ENCODE measurements at regions not wholly inside any gene's neighbourhood (a gene's known extent, or its start where the extent isn't known, plus 50 kb on each side); places are given as distances from the start of the nearest gene placed in this dataset.

- no peak for DNase-seq (ENCODE audit: low read depth in 2 of 2, low spot score in 1 of 2)
These were observed 375.0 kb downstream of the MAN2A1 start for GRCh38 chr5:110064603-110065268.

- no peak for DNase-seq (ENCODE audit: low read depth in 2 of 2, low spot score in 1 of 2)
These were observed 381.1 kb downstream of the MAN2A1 start for GRCh38 chr5:110070836-110071235.

- no peak for DNase-seq (ENCODE audit: low read depth in 2 of 2, low spot score in 1 of 2)
These were observed 382.9 kb downstream of the MAN2A1 start for GRCh38 chr5:110072651-110073050.

- no peak for DNase-seq (ENCODE audit: low read depth in 2 of 2, low spot score in 1 of 2)
These were observed 383.8 kb downstream of the MAN2A1 start for GRCh38 chr5:110073534-110073933.

GRCh38 chr5:110075656-110076055, 385.9 kb downstream of the MAN2A1 start:
- no peak for DNase-seq (ENCODE audit: low read depth in 2 of 2, low spot score in 1 of 2)

- no peak for DNase-seq (ENCODE audit: low read depth in 2 of 2, low spot score in 1 of 2)
These were observed 387.4 kb downstream of the MAN2A1 start for GRCh38 chr5:110077147-110077546.

- DNase-seq (ENCODE audit: low read depth in 2 of 2, low spot score in 1 of 2): no peak
These were observed 392.5 kb downstream of the MAN2A1 start for GRCh38 chr5:110082194-110082593.

- no peak for DNase-seq (ENCODE audit: low read depth in 2 of 2, low spot score in 1 of 2)
These were observed 393.1 kb downstream of the MAN2A1 start for GRCh38 chr5:110082863-110083262.

GRCh38 chr5:110085826-110086225, 396.1 kb downstream of the MAN2A1 start:
- no peak for DNase-seq (ENCODE audit: low read depth in 2 of 2, low spot score in 1 of 2)

- DNase-seq (ENCODE audit: low read depth in 2 of 2, low spot score in 1 of 2): no peak
These were observed 397.1 kb downstream of the MAN2A1 start for GRCh38 chr5:110086658-110087388.

GRCh38 chr5:110087829-110088228, 398.1 kb downstream of the MAN2A1 start:
- no peak for DNase-seq (ENCODE audit: low read depth in 2 of 2, low spot score in 1 of 2)

- no peak for DNase-seq (ENCODE audit: low read depth in 2 of 2, low spot score in 1 of 2)
These were observed 399.1 kb downstream of the MAN2A1 start for GRCh38 chr5:110088676-110089436.

- DNase-seq (ENCODE audit: low read depth in 2 of 2, low spot score in 1 of 2): no peak
These were observed 403.4 kb downstream of the MAN2A1 start for GRCh38 chr5:110092955-110093785.

- no peak for DNase-seq (ENCODE audit: low read depth in 2 of 2, low spot score in 1 of 2)
These were observed 404.4 kb downstream of the MAN2A1 start for GRCh38 chr5:110094109-110094508.

GRCh38 chr5:110094548-110094947, 404.8 kb downstream of the MAN2A1 start:
- DNase-seq (ENCODE audit: low read depth in 2 of 2, low spot score in 1 of 2): no peak

- DNase-seq (ENCODE audit: low read depth in 2 of 2, low spot score in 1 of 2): no peak
These were observed 406.7 kb downstream of the MAN2A1 start for GRCh38 chr5:110096419-110096818.

GRCh38 chr5:110099572-110099971, 409.8 kb downstream of the MAN2A1 start:
- no peak for DNase-seq (ENCODE audit: low read depth in 2 of 2, low spot score in 1 of 2)

- DNase-seq (ENCODE audit: low read depth in 2 of 2, low spot score in 1 of 2): no peak
These were observed 413.4 kb downstream of the MAN2A1 start for GRCh38 chr5:110103081-110103480.

- DNase-seq (ENCODE audit: low read depth in 2 of 2, low spot score in 1 of 2): no peak
These were observed 414.5 kb downstream of the MAN2A1 start for GRCh38 chr5:110104060-110104725.
